GM18870 (cell line): ENCODE measurements at regions not wholly inside any gene's neighbourhood (a gene's known extent, or its start where the extent isn't known, plus 50 kb on each side); places are given as distances from the start of the nearest gene placed in this dataset.

Source experiments
- ATAC-seq: cut with Tn5 transposase; IDR thresholded peaks from one replicate; pipeline ENCODE4 v1.9.1; 2021; ENCODE audit warnings: moderate library complexity; ENCODE audit not compliant: unreplicated experiment

DNA sequence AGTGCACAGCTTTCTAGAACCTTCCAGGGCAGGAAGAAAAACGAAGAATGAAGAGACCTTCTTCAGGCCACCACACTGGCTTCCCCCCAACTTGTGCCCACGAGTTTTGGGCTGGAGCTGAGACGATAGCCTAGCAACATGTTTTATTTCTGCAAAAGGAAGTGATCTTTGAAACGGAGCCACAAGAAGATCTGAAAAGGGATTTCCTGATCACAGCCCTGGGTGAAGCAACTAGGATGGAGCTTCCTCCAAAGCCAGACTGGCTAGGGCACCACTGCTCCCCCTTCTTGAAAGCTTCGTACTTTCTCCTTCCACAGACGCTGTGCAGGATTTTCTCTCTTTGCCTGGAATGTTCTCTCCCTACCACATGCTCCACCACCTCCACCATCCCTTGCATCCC, 418.3 kb downstream of the MED13L start:
- no peak for ATAC-seq

DNA sequence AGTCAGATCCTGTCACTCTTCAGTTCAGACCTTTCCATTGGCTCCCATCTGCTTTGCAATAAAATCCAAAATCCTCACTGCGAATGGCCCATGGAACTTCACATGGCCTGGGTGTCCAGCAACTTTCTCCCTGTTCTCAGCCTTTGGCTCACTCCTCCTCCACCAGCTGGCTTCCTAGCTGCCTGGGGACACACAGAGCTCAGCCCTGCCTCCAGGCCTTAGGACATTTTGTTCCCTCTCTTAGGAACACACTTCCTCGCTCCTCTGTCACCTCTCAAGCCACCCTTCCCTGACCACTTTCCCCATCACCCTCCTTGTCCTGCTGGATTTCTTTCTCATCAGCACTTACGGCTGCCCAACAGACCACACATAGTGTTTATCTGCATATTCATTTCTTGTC, 419.6 kb downstream of the MED13L start:
- no peak for ATAC-seq

DNA sequence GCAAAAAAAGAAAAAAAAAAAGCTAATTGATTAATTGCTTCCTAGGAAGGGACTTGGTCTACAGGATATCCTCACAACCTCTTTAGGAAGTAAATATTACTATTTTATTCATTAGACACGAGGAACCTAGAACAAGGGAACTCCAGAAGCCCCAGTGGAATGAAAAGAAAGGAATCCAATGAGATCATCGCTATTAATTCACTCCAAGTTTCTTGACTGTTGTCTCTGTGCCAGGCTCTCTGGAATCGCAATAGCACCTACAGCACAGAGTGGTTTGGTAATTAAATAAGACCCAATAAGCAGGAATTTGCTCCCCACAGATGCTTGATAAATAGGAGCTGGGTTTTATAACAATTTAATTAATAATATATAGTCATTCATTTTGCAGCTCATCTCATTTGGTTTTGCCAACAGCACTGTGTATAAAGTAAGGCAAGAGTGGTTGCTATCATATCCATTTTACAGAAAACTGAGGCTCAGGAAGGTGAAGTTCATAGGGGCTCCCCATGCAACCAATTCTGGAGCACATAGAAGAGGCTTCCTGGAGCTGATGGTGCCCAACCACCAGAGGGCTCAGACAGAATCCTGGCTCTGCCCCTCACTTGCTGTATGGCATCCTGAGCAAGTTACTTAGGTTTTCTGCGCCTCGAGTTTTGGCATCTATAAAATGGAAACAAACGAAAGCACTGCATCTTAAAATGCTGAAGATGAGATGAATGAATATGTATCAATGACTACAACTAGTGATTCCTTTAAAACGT, 420.2 kb downstream of the MED13L start:
- no peak for ATAC-seq

- no peak for ATAC-seq
These were observed 425.4 kb downstream of the MED13L start for GRCh38 chr12:115852054-115852453.

DNA sequence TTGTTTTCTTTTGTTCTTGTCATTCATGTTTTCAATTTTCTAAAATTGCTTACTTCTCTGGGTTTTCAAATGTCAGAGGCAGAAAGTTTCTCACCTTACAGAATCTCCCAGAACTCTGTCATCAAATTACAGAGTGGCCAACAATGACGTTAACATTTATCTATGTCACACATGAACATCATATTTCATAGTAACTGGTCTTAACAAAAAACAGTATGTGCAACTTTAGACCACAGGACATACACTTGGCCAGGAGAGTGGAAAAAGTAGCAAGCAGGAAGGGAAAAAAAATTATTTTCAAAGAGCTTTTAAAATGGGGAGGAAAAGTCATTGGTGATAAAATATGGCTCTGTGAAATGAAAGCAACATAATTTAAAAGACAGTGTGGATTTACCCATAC, 426.5 kb downstream of the MED13L start:
- no peak for ATAC-seq

DNA sequence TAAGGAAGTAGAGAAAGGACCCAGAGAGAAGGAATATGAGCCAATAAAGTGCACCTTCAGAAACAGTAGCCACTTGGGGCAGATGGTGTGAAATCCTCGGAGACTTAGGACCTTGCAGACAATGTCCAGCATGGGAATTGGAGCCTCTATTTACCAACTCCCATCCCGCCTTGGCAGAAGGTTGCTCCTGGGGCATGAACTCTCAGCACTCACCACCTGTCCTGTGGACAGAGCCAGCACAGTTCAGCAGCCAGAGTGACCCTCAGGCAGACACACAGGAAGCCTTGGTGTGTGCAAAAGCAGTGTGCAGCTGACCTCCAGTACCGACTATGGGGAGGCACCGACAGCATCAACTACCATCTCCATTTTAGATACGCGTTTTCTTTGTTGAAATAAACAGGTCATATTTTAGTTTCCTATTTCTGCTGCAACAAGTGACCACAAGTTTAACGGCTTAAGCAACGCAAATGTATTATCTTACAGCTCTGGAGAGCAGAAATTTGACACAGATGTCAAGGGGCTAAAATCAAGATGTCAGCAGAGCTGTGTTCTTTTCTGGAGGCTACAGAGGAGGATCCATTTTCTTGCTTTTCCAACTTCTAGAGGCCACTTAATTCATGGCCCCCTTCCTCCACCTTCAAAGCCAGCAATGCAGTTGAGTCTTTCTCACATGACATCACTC, 428.1 kb downstream of the MED13L start:
- ATAC-seq = no peak

DNA sequence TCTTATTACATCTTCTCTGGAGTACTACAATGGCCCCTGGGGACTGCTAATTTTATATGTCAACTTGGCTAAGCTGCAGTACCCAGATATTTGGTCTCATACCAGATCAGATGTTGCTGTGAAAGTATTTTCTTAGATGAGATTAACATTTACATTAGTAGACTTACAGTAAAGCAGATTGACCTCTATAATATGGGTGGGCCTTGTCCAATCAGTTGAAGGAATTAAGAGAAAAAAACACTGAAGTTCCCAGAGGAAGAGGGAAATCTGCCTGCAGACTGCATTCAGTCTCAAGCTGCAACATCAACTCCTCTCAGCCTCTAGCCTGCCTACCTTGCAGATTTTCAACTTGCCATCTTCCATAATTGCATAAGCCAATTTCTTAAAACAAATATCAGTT, 430.1 kb downstream of the MED13L start:
- no peak for ATAC-seq

GRCh38 chr12:115846516-115846915, 431.0 kb downstream of the MED13L start:
- ATAC-seq = no peak

GRCh38 chr12:115840159-115840558, 437.3 kb downstream of the MED13L start:
- no peak for ATAC-seq

GRCh38 chr12:115838952-115839351, 438.5 kb downstream of the MED13L start:
- ATAC-seq = no peak

GRCh38 chr12:115837220-115837619, 440.3 kb downstream of the MED13L start:
- ATAC-seq = no peak

DNA sequence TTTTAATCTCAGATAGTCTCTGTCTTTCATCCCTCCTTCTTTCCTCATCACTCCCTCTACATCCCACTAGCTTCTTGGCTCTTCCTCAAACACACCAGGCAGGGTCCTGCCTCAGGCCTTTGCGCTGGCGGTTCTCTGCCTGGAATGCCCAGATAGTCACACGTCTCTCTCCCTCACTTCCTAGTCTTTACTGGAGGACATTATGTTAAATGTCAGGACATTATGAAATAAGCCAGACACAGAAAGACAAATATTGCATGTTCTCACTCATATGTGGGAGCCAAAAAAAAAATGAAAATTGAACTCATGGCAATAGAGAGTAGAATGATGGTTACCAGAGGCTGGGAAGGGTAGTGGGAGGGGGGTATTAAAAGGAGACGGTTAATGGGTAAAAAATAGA, 442.0 kb downstream of the MED13L start:
- ATAC-seq = no peak

DNA sequence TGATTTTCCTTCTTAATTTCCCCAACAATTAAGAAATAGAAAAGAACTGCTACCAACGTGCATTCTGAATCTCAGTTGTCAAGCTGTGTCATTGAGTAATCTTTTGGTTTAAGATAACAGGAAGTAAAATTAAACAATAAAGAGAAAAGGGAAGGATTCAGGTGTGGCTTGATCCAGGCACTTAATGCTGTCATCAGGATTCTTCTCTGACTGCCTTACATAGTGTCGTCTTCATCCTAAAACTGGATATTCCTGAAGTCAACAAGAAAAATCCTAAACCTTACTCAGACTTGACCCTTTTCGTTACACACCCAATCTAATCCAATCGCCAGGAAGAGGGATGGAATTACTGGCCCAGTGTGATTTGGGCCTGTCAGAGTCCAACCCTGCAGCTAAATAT, 443.8 kb downstream of the MED13L start:
- ATAC-seq = no peak

DNA sequence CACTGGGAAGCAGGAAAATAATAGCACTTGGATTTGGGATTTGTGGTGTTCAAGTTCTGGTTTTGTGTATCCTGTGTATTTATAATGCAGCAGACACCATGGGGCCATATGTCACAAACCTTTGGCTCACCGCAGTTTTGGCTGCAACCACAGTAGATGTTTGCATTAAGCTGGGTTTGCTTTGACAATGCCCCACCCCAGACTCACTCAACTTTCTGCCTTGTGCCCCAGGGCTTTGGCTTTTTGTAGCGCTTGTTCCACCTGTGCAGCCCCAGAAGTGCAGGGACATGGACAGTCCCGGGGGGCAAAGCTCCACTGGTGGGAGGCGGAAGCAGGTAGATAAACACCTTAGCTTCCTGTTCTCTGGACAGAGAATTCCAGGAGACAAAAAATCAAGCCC, 446.9 kb downstream of the MED13L start:
- no peak for ATAC-seq

- ATAC-seq = no peak
These were observed 447.4 kb downstream of the MED13L start for GRCh38 chr12:115830070-115830469.

GRCh38 chr12:115828168-115828567, 449.3 kb downstream of the MED13L start:
- ATAC-seq = no peak

DNA sequence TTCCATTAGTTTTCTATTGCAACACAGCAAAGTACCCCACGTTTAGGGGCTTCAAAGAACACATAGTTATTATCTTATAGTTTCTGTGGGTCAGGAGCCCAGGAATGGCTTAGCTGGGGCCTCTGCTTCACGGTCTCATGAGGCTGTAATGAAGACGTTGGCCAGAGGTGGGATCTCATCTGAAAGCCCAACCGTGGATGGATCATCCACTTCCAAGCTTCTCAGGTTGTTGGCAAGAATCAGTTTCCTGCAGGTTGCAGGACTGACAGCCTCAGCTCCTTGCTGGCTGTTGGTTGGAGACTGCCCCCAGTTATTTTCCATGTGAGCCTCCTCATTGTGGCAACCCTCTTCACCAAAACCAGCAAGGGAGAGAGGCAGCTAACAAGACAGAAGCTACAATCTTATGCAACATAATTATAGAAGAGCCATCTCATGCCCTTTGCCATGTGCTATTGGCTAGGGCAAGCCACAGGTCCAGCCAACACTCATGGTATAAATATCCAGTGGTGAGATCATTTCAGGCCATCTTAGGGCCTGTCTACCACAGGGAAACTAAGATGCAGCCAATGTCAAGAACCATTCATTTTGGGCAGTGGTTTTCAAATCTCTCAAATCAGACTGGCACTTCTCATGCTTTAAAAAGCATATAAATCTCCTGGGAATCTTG, 452.4 kb downstream of the MED13L start:
- ATAC-seq = no peak

DNA sequence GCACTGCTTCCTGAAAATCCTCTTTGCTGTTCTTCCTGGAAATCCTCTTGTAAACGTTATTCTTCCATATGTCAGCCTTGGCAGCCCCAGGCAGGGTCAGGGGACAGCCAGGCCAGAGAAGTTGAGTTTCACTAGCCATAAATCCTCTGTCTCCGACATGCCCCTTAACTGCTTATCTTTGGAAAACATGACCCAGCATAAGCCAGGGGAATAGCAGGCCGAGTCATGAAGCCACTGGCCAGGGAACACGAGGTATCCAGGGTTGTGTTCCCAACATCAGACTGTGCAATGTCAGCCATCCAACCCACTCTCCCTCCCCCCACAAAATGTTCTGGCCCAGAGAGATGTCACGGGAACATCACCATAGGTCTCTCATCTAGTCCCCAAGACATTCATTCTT, 453.9 kb downstream of the MED13L start:
- no peak for ATAC-seq

DNA sequence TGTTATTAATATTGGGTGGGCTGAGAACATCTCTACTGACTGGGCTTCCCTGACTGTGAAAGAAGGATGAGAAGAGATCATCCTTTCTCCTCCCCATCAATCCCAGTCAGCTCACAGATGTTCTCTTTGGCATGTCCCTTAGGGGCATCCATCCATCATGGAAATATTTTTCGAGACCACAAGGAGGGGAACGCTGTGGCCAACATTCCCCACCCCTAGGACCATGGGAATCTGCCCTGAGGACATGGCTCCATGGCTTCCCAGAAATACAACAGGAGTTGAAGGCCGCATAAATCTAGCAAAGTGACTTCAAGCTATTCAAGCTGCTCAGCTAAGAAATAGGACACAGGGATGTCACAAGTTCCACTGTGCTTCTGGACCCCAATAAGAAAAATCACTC, 456.8 kb downstream of the MED13L start:
- no peak for ATAC-seq

- ATAC-seq = no peak
These were observed 458.5 kb downstream of the MED13L start for GRCh38 chr12:115818973-115819372.

GRCh38 chr12:115817389-115817788, 460.1 kb downstream of the MED13L start:
- ATAC-seq = no peak

GRCh38 chr12:115815924-115816323, 461.6 kb downstream of the MED13L start:
- ATAC-seq = no peak
